Stimulated activated CD4-positive, alpha-beta T cell treated with anti-CD3 and anti-CD28 coated beads, Interleukin-4, amount 100 ng/mL, for 1 hour (primary cell): ENCODE measurements at regions not wholly inside any gene's neighbourhood (a gene's known extent, or its start where the extent isn't known, plus 50 kb on each side); places are given as distances from the start of the nearest gene placed in this dataset.
A peak's percentile ranks its signal among the peaks of the same experiment; 100 is the strongest.

ENCODE experiments used
- DNase-seq: peaks from one replicate; pipeline ENCODE4 v3.0.0-alpha.2; 2020

- DNase-seq: no peak
Observed at GRCh38 chr18:25866331-25866730, 224.1 kb downstream of the SS18 start.

GRCh38 chr18:25862881-25863600 lies 227.4 kb downstream of the SS18 start:
- no peak for DNase-seq

- no peak for DNase-seq
Observed at GRCh38 chr18:25853691-25854433, 236.6 kb downstream of the SS18 start.

DNA sequence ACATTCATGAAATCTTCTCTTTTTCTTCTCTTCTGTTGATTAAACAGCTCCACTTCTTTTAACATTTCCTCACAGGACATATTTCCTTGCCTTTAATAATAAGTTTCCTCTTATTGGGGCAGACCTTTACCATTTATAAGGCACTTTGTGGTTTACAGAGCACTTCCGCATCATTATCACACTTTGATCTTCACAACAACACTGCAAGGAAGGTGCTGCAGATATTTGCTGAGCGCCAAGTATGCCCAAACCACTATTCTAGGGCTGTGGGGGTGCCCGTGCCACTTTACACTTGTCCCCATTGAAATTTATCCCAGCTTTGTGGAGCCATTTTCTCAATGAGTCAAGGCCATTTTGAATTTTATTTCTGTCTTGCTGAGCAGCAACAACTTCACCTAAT lies 246.6 kb downstream of the SS18 start:
- DNase-seq: no peak

DNA sequence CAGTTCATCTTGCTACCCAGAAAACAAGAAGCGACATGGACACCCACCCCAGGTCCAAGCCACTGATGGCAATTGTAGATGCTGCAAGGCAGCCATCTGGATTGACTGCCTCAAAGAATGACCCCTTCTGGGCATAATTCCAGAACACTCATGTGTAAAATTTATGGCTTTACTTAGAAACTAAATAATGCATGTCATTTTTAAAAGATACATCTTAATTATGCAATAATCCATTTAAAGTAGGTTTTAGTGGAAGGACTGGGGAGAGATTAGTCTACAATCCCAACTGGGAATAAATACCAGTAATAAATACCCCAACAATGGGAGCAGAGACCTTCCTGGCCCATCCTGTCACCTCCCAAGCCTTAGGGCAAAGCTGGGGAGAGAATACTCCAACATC lies 247.7 kb downstream of the SS18 start:
- no peak for DNase-seq

GRCh38 chr18:25834061-25834460 lies 256.4 kb downstream of the SS18 start:
- DNase-seq: no peak

DNA sequence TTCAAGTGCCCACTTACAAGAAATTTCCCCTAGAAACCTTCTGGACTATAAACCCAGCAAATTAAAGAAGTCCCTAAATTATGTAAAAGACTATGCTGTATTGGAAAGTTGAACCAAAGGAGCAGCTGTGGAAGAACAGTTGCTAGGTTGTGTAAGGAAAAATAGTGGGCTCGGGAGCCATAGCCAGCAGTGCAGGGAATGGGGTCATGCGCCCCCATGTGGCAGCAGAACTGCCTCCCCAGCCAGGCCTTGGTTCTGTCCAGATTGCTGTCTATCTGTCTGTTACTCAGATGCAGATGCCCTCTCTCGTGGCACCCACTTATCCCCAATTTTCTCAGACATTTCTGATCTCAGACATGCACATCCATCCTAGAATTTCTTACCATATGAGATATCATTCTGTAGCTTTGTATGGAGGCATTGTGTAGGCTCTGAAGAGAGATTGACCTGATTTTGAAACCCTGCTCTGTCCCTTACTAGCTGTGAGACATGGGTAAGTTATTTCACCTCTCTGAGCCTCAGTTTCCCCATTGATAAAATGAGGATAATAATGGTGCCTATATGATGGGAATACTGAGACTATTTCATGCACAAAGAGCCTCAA lies 258.3 kb downstream of the SS18 start:
- DNase-seq: peak; percentile 2

GRCh38 chr18:25831301-25831701 lies 259.1 kb downstream of the SS18 start:
- DNase-seq: no peak

DNA sequence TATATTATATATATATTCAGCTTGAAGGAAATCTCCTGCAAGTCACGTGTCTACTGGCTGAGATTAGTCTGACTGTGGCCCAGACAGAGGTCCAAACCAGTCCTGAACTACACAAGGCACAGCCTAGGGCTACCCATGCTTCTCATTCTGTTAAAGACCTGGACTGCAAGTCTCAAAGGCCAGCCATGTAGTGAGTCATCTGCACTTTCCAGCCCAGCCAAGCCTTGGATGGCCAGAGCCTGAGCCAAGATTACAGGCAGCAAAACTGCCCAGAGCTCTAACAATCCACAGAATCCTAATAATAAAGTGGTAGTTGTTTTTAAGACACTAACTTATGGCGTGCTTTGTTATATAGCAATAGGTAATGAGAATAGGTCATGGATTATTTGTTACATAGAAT lies 259.6 kb downstream of the SS18 start:
- DNase-seq: no peak

- no peak for DNase-seq
Observed at GRCh38 chr18:25827961-25828561, 262.4 kb downstream of the SS18 start.

DNA sequence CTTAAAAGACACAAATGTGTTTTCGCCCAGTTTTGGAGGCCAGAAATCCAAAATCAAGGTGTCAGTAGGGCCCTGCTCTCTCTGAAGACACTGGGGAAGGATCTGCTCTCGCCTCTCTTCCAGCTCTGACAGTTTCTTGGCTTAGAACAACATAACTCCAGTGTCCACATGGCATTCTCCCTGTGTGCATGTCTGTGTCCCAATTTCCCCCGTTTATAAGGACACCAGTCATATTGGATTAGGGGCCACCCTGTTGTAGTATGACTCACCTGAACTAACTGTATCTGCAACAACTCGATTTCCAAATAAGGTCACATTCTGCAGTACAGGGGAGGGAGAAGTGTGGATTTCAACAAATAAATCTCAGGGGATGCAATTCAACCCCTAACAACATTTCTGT lies 263.2 kb downstream of the SS18 start:
- no peak for DNase-seq

DNA sequence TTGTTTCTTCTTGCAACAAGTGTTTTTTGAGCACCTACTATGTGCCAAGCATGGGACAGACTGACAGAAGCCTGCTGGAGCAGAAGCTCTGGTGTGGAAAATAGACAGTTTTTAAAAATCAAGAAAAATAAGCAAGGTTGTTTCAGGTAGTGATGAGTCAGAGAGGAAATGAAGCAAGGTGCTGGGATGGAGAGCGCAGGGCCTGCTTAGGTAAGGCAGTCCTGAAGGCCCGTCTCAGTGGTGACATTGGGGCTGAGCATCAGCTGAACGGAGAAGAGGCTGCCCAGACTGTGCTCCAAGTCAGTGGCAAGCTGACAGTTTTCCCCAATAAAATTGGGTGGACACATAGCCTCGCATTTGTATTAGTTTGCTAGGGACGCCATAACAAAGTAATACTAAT lies 263.6 kb downstream of the SS18 start:
- DNase-seq: no peak

GRCh38 chr18:25825979-25826776 lies 264.2 kb downstream of the SS18 start:
- no peak for DNase-seq

DNA sequence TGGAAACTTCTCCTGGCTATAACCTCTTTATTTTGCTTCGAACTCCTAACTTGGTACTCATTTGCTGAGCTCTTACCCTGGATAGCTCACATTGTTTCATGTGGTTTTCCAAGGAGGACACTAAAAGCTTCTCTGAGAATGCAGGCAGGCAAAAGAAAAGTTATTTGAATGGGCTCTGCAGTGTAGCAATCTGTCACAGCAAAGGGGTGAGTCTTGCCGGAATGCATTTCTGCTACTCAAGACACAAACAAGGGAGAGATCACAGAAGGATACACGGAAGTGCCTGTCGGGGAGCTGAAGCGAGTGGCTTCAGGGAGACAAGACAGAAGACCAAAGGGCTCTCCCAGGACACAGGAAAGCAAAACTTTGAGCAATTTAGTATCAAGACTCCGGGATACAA lies 265.4 kb downstream of the SS18 start:
- no peak for DNase-seq

GRCh38 chr18:25819746-25820363 lies 270.6 kb downstream of the SS18 start:
- DNase-seq: no peak

DNA sequence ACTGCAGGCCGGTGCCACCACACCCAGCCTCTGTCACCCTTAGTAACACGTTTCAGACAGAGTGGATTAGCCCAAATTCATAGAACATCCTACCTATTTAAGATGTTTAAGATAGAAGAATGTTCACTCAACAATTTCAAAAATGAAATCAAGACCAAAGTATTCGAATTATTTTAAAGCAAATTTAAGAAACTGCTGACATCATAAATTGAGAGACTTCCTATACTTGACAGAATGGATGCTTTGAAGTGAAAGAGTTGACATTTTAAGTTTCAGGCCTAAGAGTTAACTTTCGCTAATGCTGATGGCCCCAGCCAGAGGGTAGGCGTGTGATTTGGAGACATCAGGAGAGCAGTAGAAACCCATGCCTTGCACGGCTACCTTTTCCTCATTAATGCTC lies 271.9 kb downstream of the SS18 start:
- DNase-seq: no peak

GRCh38 chr18:25817546-25818237 lies 272.7 kb downstream of the SS18 start:
- DNase-seq: no peak

DNA sequence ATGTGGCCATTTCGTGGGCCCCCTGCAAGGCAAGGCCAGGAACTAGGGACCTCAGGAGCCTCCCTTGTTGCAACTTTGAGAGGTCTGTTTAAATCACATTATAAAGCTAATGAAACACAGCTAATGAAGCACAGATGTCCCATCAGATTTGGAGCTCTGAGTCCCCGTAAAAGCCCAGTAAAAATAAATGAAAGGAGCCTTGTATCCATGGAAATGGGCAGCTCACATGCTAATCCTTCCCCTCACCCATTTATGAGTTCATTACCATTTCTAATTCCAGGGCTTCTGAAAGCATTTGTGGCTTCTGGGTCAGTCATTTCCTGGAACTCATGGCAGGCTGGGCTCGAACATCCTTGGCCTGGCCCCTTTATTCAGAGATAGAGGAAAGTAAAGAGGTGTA lies 274.8 kb downstream of the SS18 start:
- DNase-seq: no peak

GRCh38 chr18:25814841-25815458 lies 275.5 kb downstream of the SS18 start:
- no peak for DNase-seq

- DNase-seq: no peak
Observed at GRCh38 chr18:25813110-25813509, 277.3 kb downstream of the SS18 start.

GRCh38 chr18:25810736-25811135 lies 279.7 kb downstream of the SS18 start:
- no peak for DNase-seq
